Keratinocyte (primary cell): ENCODE measurements at regions not wholly inside any gene's neighbourhood (a gene's known extent, or its start where the extent isn't known, plus 50 kb on each side); places are given as distances from the start of the nearest gene placed in this dataset.

Experiments used
- DNase-seq: peaks from one replicate; pipeline ENCODE4 v3.0.0-alpha.2; 2011; ENCODE audit warnings: low read depth, missing footprints, low spot score
- FAIRE-seq: peaks from 2 replicates; lab custom pipeline; 2011; peaks lifted over from hg19 to GRCh38; lab: Jason Lieb, UNC
- H2AFZ ChIP-seq: 2 replicates; pipeline ENCODE4 v1.6.0; 2012; ENCODE audit warnings: low read length, control low read depth, inconsistent platforms; ENCODE audit not compliant: control insufficient read depth
- H3K27ac ChIP-seq: 2 replicates; pipeline ENCODE4 v1.5.1; 2011; ENCODE audit warnings: low read length; ENCODE audit not compliant: control insufficient read depth, insufficient read depth
- H3K27me3 ChIP-seq: 3 replicates; pipeline ENCODE4 v1.6.0; 2011; ENCODE audit warnings: low read length; ENCODE audit not compliant: control insufficient read depth, insufficient read depth; ENCODE audit errors: extremely low read depth
- H3K36me3 ChIP-seq, 2 experiments: 2 replicates in 1 of 2; 3 replicates in 1 of 2; pipeline ENCODE4 v1.5.1; 2011; ENCODE audit warnings: low read length in 2 of 2, mild to moderate bottlenecking in 1 of 2; ENCODE audit not compliant: control insufficient read depth in 2 of 2, insufficient read depth in 2 of 2; ENCODE audit errors: extremely low read depth in 1 of 2
- H3K4me1 ChIP-seq: 3 replicates; pipeline ENCODE4 v1.5.1; 2011; ENCODE audit warnings: low read length; ENCODE audit not compliant: control insufficient read depth, insufficient read depth; ENCODE audit errors: extremely low read depth
- H3K4me2 ChIP-seq: 3 replicates; pipeline ENCODE4 v1.6.0; 2011; ENCODE audit warnings: low read depth, low read length; ENCODE audit not compliant: control insufficient read depth, insufficient read depth; ENCODE audit errors: extremely low read depth
- H3K4me3 ChIP-seq, 3 experiments: fragments of 200-600 bp in 1 of 3; sonication (generic) in 1 of 3; 2 replicates in 2 of 3; 3 replicates in 1 of 3; pipeline ENCODE4 v1.5.1; 2011 to 2016; ENCODE audit warnings: low read length in 3 of 3, mild to moderate bottlenecking in 3 of 3, control low read depth in 2 of 3, inconsistent platforms in 1 of 3, low read depth in 1 of 3, mixed read lengths in 1 of 3, mixed run types in 1 of 3, moderate library complexity in 1 of 3; ENCODE audit not compliant: control insufficient read depth in 2 of 3, insufficient read depth in 2 of 3; ENCODE audit errors: extremely low read depth in 1 of 3
- H3K79me2 ChIP-seq: 2 replicates; pipeline ENCODE4 v1.6.0; 2012; ENCODE audit warnings: low read length; ENCODE audit not compliant: control insufficient read depth, insufficient read depth
- H3K9ac ChIP-seq: 3 replicates; pipeline ENCODE4 v1.6.0; 2011; ENCODE audit warnings: low read length; ENCODE audit not compliant: control insufficient read depth, insufficient read depth; ENCODE audit errors: extremely low read depth
- H3K9me1 ChIP-seq: 3 replicates; pipeline ENCODE4 v1.6.0; 2011; ENCODE audit warnings: low read length; ENCODE audit not compliant: control insufficient read depth, insufficient read depth; ENCODE audit errors: extremely low read depth
- H3K9me3 ChIP-seq: 2 replicates; pipeline ENCODE4 v1.5.1; 2012; ENCODE audit warnings: low read depth, low read length; ENCODE audit not compliant: control insufficient read depth
- H4K20me1 ChIP-seq: 3 replicates; pipeline ENCODE4 v1.6.0; 2011; ENCODE audit warnings: low read length; ENCODE audit not compliant: control insufficient read depth, insufficient read depth; ENCODE audit errors: extremely low read depth
- EZH2 ChIP-seq: IDR thresholded peaks from one replicate; pipeline ENCODE4 v1.6.1; 2012; ENCODE audit warnings: inconsistent platforms, mild to moderate bottlenecking, low read length, moderate library complexity
- dilution Hi-C: fragments of 300-500 bp; cut with MboI; formaldehyde crosslinking; loops from one replicate; pipeline ENCODE4 v1.7.0; 2020; ENCODE audit warnings: low sequenced_read_pairs; ENCODE audit not compliant: extremely low pct_ligation_motif_present
- TF ChIP-seq, protein P1 (sequence below), 3 experiments: IDR thresholded peaks in 1 of 3; conservative IDR thresholded peaks in 1 of 3; optimal IDR thresholded peaks in 1 of 3; 2 replicates in 2 of 3; 3 replicates in 1 of 3; pipeline versions ENCODE3 to v1.5.1; 2011; ENCODE audit warnings: low read length in 3 of 3, mild to moderate bottlenecking in 3 of 3, moderate library complexity in 2 of 3, control low read depth in 1 of 3, inconsistent platforms in 1 of 3; ENCODE audit not compliant: insufficient read depth in 2 of 3; ENCODE audit errors: extremely low read depth in 1 of 3

DNA sequence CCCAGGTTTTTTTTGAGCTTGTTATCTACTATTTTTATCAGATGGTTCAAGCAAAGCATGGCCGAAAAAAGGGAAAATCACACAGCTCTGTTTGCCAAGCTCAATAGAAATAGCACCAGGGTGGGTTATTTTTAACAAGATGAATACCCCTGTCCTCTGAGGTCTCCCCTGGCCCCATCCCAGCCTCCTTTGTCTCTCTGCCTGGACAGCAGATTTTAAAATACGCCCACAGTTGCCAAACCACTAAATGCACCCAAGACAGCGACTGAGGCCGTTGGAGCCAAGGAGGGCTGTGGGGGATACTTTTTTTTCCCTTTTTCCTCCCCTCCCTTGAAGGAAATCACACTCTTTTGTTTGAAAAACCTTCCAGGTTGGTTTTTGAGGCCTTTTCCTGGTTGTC is 106.6 kb downstream of the VEGFA start:
- H3K9me3 ChIP-seq: no peaks in the 10 kb centered on the region
- H2AFZ ChIP-seq: no peak overlapping the region
- no peaks in the 10 kb centered on the region for H3K36me3 ChIP-seq
- H3K4me2 ChIP-seq: no peak overlapping the region
- no peaks in the 10 kb centered on the region for H3K9me1 ChIP-seq
- peaks cover 19% of the 10 kb centered on the region for H3K27me3 ChIP-seq
- dilution Hi-C loops: no loop called here
- no peak for TF ChIP-seq EZH2
- TF ChIP-seq, protein P1, sequence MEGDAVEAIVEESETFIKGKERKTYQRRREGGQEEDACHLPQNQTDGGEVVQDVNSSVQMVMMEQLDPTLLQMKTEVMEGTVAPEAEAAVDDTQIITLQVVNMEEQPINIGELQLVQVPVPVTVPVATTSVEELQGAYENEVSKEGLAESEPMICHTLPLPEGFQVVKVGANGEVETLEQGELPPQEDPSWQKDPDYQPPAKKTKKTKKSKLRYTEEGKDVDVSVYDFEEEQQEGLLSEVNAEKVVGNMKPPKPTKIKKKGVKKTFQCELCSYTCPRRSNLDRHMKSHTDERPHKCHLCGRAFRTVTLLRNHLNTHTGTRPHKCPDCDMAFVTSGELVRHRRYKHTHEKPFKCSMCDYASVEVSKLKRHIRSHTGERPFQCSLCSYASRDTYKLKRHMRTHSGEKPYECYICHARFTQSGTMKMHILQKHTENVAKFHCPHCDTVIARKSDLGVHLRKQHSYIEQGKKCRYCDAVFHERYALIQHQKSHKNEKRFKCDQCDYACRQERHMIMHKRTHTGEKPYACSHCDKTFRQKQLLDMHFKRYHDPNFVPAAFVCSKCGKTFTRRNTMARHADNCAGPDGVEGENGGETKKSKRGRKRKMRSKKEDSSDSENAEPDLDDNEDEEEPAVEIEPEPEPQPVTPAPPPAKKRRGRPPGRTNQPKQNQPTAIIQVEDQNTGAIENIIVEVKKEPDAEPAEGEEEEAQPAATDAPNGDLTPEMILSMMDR (optimal IDR thresholded peaks at IDR 0.05 in 1 of 3, IDR thresholded peaks at IDR 0.05 in 1 of 3, conservative IDR thresholded peaks at IDR 0.05 in 1 of 3; ENCODE audit: extremely low read depth in 1 of 3, insufficient read depth in 2 of 3, low read length in 3 of 3): no peak
- no peaks in the 10 kb centered on the region for H4K20me1 ChIP-seq
- no peak overlapping the region for H3K9ac ChIP-seq
- H3K4me3 ChIP-seq: no peak overlapping the region
- H3K79me2 ChIP-seq: no peaks in the 10 kb centered on the region
- no peak overlapping the region for H3K27ac ChIP-seq
- FAIRE-seq: no peak
- H3K4me1 ChIP-seq: no peaks in the 10 kb centered on the region
- no peak for DNase-seq

DNA sequence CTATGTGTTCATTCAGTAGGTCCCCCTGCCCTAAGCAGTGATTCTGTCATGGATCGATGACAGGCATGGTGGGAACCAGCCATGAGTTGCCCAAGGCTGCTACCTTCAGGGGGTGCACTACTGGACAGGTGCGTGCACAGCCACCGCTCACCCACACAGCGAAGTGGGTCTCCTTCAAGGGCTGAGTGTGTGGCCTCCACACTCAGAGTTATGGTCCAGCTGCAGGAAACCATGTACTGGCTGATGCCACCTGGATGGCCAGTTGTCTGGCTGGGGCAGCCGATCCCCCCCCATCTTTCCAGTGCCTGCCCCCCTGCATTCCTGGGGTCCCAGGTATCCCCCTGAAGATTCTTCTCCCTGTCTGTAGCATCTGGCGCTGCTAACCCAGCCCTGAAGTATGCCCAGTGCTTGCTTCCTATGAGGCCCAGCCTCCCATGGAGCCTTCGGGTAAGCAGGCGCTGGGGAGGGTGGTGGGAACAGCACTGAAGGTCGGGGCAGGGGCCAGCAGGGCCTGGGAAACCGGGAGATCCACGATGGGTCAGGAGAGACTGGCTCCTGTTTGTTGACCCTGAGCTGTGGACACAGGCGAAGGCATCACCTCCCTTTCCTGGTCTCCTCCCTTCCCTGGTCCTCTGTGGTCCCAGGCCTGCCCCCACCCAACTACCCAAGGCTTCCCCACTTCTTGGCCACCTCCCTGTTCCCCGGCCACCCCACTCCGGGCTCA is 106.0 kb downstream of the VEGFA start:
- no peak for FAIRE-seq
- Histone ChIP-seq H3K4me3 (no peak overlapping the region), H3K9me3 (no peaks in the 10 kb centered on the region), H3K36me3 (no peaks in the 10 kb centered on the region), H3K4me2 (no peak overlapping the region), H3K27ac (no peak overlapping the region), H3K27me3 (peaks cover 19% of the 10 kb centered on the region), H3K4me1 (no peaks in the 10 kb centered on the region), H3K9ac (no peak overlapping the region), H3K9me1 (no peaks in the 10 kb centered on the region), H2AFZ (no peak overlapping the region), H4K20me1 (no peaks in the 10 kb centered on the region), H3K79me2 (no peaks in the 10 kb centered on the region)
- TF ChIP-seq, protein P1 (optimal IDR thresholded peaks at IDR 0.05 in 1 of 3, IDR thresholded peaks at IDR 0.05 in 1 of 3, conservative IDR thresholded peaks at IDR 0.05 in 1 of 3; ENCODE audit: extremely low read depth in 1 of 3, insufficient read depth in 2 of 3, low read length in 3 of 3): no peak
- TF ChIP-seq EZH2: no peak
- no peak for DNase-seq
- dilution Hi-C loops: no loop called here
